ENCODE measurements at regions not wholly inside any gene's neighbourhood (a gene's known extent, or its start where the extent isn't known, plus 50 kb on each side); places are given as distances from the start of the nearest gene placed in this dataset.

DNA sequence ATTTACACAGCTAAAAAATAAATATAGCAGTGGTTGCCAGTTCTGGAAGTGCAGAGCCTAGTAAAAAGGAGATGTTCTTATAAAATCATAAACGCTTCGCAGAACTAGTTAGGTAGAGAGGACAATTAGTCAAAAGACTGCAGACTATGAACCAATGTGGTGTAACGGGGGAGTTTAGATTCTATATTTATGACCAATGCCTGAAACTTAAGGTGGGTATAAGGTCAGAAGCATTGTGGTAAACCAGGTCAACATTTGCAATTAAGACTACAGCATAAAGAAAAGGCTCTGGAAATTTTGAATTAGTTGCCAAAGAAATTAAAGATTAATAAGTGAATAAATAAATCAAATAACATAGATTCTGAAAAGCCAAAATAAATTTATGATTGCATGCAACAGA, 370.4 kb downstream of the PRDM9 start:
- ATAC-seq, result no peak
- TF ChIP-seq ISL1 (CRISPR knock-in tag; IDR thresholded peaks at IDR 0.05), result no peak
- TF ChIP-seq ZC3H10 (CRISPR knock-in tag; IDR thresholded peaks at IDR 0.05), result no peak
- no peak for TF ChIP-seq TOX (CRISPR knock-in tag; IDR thresholded peaks at IDR 0.05; ENCODE audit: borderline replicate concordance)
- TF ChIP-seq PPARA (CRISPR knock-in tag; IDR thresholded peaks at IDR 0.05; ENCODE audit: borderline replicate concordance), result no peak
- no peak for TF ChIP-seq BACH2 (CRISPR knock-in tag; IDR thresholded peaks at IDR 0.05; ENCODE audit: borderline replicate concordance)

- ATAC-seq, result no peak
- no peak for TF ChIP-seq ZC3H10 (CRISPR knock-in tag; IDR thresholded peaks at IDR 0.05)
- TF ChIP-seq ZNF565 (CRISPR knock-in tag; conservative IDR thresholded peaks at IDR 0.05; ENCODE audit: low read depth), result no peak
- no peak for TF ChIP-seq BACH2 (CRISPR knock-in tag; IDR thresholded peaks at IDR 0.05; ENCODE audit: borderline replicate concordance)
- TF ChIP-seq ZFP3 (CRISPR knock-in tag; IDR thresholded peaks at IDR 0.05), result no peak
Measured at GRCh38 chr5:23884405-23885031, 377.1 kb downstream of the PRDM9 start.

- TF ChIP-seq RARB (CRISPR knock-in tag; IDR thresholded peaks at IDR 0.05) (no peak), ZNF70 (CRISPR knock-in tag; IDR thresholded peaks at IDR 0.05) (no peak), SNAI2 (CRISPR knock-in tag; IDR thresholded peaks at IDR 0.05) (no peak), BACH2 (CRISPR knock-in tag; IDR thresholded peaks at IDR 0.05; ENCODE audit: borderline replicate concordance) (no peak), ZFP30 (CRISPR knock-in tag; IDR thresholded peaks at IDR 0.05) (no peak), ZNF565 (CRISPR knock-in tag; conservative IDR thresholded peaks at IDR 0.05; ENCODE audit: low read depth) (no peak), ZC3H10 (CRISPR knock-in tag; IDR thresholded peaks at IDR 0.05) (no peak), CSDC2 (CRISPR knock-in tag; IDR thresholded peaks at IDR 0.05) (no peak), ARNTL (CRISPR knock-in tag; IDR thresholded peaks at IDR 0.05; ENCODE audit: borderline replicate concordance, low read depth) (no peak), TSHZ2 (CRISPR knock-in tag; IDR thresholded peaks at IDR 0.05) (no peak), ESRRG (CRISPR knock-in tag; IDR thresholded peaks at IDR 0.05) (no peak), PATZ1 (CRISPR knock-in tag; IDR thresholded peaks at IDR 0.05; ENCODE audit: borderline replicate concordance) (no peak), POU6F1 (CRISPR knock-in tag; IDR thresholded peaks at IDR 0.05; ENCODE audit: borderline replicate concordance, low read depth) (no peak), PPARA (CRISPR knock-in tag; IDR thresholded peaks at IDR 0.05; ENCODE audit: borderline replicate concordance) (no peak), TCF4 (CRISPR knock-in tag; IDR thresholded peaks at IDR 0.05; ENCODE audit: borderline replicate concordance) (no peak), OSR1 (CRISPR knock-in tag; IDR thresholded peaks at IDR 0.05) (no peak), GLIS3 (CRISPR knock-in tag; IDR thresholded peaks at IDR 0.05) (no peak), CSRNP3 (CRISPR knock-in tag; IDR thresholded peaks at IDR 0.05) (no peak)
- TF ChIP-seq, protein P1, sequence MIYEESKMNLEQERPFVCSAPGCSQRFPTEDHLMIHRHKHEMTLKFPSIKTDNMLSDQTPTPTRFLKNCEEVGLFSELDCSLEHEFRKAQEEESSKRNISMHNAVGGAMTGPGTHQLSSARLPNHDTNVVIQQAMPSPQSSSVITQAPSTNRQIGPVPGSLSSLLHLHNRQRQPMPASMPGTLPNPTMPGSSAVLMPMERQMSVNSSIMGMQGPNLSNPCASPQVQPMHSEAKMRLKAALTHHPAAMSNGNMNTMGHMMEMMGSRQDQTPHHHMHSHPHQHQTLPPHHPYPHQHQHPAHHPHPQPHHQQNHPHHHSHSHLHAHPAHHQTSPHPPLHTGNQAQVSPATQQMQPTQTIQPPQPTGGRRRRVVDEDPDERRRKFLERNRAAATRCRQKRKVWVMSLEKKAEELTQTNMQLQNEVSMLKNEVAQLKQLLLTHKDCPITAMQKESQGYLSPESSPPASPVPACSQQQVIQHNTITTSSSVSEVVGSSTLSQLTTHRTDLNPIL (CRISPR knock-in tag; IDR thresholded peaks at IDR 0.05; ENCODE audit: low read depth), result no peak
- ATAC-seq, result no peak
Measured at GRCh38 chr5:23893561-23893960, 386.2 kb downstream of the PRDM9 start.

Data from SK-N-SH treated with all-trans-retinoic acid at 6 μM for 48 hours (cell line).